ENCODE measurements at regions not wholly inside any gene's neighbourhood (a gene's known extent, or its start where the extent isn't known, plus 50 kb on each side); places are given as distances from the start of the nearest gene placed in this dataset.

DNA sequence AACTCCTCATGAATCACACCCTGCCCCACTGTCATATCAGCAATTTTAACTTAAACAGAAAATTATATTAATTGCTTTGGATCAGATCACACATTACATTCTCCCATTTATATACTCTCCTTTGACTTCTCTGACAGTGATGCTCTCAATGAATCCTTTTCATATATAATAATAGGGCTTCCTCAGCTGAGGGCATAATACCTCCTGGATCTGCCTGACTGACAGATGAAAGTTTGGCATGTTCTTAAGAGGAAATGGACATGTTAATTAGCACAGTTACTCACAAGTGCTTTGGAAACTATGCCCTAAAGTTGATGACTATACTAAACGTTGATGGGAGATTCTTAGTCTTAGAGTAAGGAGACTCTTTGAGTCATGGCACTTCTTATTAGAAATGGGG is 478.2 kb upstream of the LRRN3 start:
- TF ChIP-seq, protein P1, sequence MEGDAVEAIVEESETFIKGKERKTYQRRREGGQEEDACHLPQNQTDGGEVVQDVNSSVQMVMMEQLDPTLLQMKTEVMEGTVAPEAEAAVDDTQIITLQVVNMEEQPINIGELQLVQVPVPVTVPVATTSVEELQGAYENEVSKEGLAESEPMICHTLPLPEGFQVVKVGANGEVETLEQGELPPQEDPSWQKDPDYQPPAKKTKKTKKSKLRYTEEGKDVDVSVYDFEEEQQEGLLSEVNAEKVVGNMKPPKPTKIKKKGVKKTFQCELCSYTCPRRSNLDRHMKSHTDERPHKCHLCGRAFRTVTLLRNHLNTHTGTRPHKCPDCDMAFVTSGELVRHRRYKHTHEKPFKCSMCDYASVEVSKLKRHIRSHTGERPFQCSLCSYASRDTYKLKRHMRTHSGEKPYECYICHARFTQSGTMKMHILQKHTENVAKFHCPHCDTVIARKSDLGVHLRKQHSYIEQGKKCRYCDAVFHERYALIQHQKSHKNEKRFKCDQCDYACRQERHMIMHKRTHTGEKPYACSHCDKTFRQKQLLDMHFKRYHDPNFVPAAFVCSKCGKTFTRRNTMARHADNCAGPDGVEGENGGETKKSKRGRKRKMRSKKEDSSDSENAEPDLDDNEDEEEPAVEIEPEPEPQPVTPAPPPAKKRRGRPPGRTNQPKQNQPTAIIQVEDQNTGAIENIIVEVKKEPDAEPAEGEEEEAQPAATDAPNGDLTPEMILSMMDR (IDR thresholded peaks at IDR 0.05 in 4 of 5, conservative IDR thresholded peaks at IDR 0.05 in 1 of 5), result no peak
- no peak for TF ChIP-seq POLR2A (IDR thresholded peaks at IDR 0.05)
